ENCODE measurements at regions not wholly inside any gene's neighbourhood (a gene's known extent, or its start where the extent isn't known, plus 50 kb on each side); places are given as distances from the start of the nearest gene placed in this dataset.

DNA sequence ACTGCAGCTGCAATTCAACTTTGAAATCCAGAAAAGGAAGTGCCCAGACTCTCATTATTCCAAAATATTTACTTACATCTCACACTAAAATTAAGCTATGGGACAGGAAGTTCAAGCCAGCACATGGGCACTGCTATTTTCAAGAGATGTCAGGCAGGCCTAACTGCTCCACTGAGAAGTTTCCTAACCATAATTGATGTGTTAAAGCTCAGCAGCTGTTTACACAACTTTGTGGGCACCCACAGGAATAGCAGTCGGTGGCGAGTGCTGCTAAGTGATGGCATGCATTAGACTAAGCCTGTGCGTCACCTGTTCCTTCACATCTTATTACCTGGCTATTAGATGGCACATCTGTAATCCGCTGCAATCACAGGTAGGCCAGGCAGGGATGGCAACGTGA is 303.3 kb upstream of the DAB1 start:
- DNase-seq (ENCODE audit: low spot score) (no peak), ATAC-seq (ENCODE audit: insufficient number of reproducible peaks, low FRiP score, low read depth) (no peak)
- no peak for TF ChIP-seq CTCF (IDR thresholded peaks at IDR 0.05)
- Histone ChIP-seq H3K27me3 (replicated peaks; ENCODE audit: insufficient read depth) (no peaks in the 10 kb centered on the region), H3K27ac (no peak overlapping the region), H3K36me3 (no peaks in the 10 kb centered on the region), H3K4me1 (ENCODE audit: control insufficient read depth in 1 of 2, low read depth in 2 of 2) (no peaks in the 10 kb centered on the region), H3K4me3 (no peak overlapping the region), H3K9me3 (no peaks in the 10 kb centered on the region)

DNA sequence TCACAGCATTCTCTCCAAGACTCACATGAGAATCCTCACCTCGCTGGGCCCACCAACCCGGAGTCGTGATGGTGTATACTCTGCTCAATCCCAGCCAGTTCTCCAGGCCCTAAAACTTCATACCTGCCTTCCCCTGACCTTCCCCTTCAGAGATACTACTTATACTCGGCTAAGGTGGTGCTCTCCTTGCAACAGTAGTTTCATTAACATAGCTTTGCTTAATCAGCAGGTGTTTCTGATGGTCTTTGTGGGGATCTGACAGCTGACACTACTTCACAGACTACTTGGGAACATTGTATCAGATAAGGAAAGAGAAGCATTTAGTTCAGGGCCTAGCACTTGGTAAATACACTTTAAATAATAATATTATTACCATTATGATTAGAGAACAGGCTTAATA is 301.5 kb upstream of the DAB1 start:
- no peak for DNase-seq (ENCODE audit: low spot score)
- no peak for ATAC-seq (ENCODE audit: insufficient number of reproducible peaks, low FRiP score, low read depth)
- TF ChIP-seq CTCF (IDR thresholded peaks at IDR 0.05), result no peak
- no peak overlapping the region for H3K4me3 ChIP-seq
- no peak overlapping the region for H3K27ac ChIP-seq
- H3K27me3 ChIP-seq (replicated peaks; ENCODE audit: insufficient read depth), result no peaks in the 10 kb centered on the region
- H3K4me1 ChIP-seq (ENCODE audit: control insufficient read depth in 1 of 2, low read depth in 2 of 2), result no peaks in the 10 kb centered on the region
- H3K9me3 ChIP-seq, result no peaks in the 10 kb centered on the region
- H3K36me3 ChIP-seq, result no peaks in the 10 kb centered on the region

DNA sequence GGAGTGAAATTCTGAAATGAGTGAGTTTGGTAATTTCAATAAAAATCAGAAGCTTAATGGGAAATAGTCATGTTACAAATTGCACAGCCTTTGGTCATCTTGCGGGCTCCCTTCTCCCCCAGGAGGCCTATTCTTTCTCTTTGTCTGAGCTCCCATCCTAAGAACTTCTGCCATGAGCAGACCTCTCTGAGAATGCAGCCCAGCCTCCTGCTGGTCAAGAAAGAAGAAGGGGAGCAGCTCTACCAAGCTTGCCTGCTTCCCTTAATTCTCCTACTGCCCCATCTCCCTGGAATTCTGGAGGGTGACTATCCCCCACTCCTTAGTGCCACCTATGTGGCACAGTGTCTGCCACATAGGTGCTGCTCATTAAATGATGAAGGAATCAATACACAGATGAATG is 300.7 kb upstream of the DAB1 start:
- no peaks in the 10 kb centered on the region for H3K4me1 ChIP-seq (ENCODE audit: control insufficient read depth in 1 of 2, low read depth in 2 of 2)
- no peak overlapping the region for H3K4me3 ChIP-seq
- no peak for TF ChIP-seq CTCF (IDR thresholded peaks at IDR 0.05)
- DNase-seq (ENCODE audit: low spot score), result no peak
- H3K27ac ChIP-seq, result no peak overlapping the region
- no peak for ATAC-seq (ENCODE audit: insufficient number of reproducible peaks, low FRiP score, low read depth)
- H3K36me3 ChIP-seq, result no peaks in the 10 kb centered on the region
- H3K9me3 ChIP-seq, result no peaks in the 10 kb centered on the region
- H3K27me3 ChIP-seq (replicated peaks; ENCODE audit: insufficient read depth), result no peaks in the 10 kb centered on the region

DNA sequence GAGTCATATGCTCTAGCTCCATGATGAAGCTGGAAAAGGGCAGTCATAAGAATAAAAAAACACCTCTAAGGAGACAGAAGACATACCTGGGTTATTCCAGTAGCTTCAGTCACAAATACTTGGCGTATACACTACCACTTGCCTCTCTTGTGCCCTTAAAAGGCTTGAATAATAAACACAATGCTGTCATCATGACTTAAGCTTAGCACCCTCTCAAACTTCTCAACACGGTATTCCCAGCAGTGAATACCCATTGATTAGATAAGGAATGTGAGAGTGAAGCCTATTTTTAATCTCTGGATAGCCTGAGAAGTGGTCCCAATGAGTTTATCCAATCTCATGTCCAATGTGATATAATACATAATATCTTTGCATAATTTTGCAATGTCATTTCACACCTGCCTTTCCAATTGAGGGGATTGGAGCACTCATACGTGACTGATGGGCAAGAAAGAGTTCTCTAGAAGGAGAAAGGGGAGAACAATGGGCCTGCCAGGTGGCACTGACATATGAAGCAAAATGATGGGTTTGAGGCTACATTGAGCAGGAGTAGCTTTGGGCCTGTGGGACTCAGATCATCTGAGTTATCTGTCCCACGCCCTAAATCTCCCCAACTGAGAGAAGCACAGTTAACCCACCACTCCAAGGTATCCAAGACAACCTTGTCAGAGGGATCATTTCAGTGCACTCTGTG is 298.6 kb upstream of the DAB1 start:
- H3K9me3 ChIP-seq, result no peaks in the 10 kb centered on the region
- no peaks in the 10 kb centered on the region for H3K27me3 ChIP-seq (replicated peaks; ENCODE audit: insufficient read depth)
- DNase-seq (ENCODE audit: low spot score), result no peak
- H3K4me3 ChIP-seq, result no peak overlapping the region
- no peaks in the 10 kb centered on the region for H3K36me3 ChIP-seq
- no peak for ATAC-seq (ENCODE audit: insufficient number of reproducible peaks, low FRiP score, low read depth)
- TF ChIP-seq CTCF (IDR thresholded peaks at IDR 0.05), result no peak
- H3K4me1 ChIP-seq (ENCODE audit: control insufficient read depth in 1 of 2, low read depth in 2 of 2), result no peaks in the 10 kb centered on the region
- no peak overlapping the region for H3K27ac ChIP-seq

DNA sequence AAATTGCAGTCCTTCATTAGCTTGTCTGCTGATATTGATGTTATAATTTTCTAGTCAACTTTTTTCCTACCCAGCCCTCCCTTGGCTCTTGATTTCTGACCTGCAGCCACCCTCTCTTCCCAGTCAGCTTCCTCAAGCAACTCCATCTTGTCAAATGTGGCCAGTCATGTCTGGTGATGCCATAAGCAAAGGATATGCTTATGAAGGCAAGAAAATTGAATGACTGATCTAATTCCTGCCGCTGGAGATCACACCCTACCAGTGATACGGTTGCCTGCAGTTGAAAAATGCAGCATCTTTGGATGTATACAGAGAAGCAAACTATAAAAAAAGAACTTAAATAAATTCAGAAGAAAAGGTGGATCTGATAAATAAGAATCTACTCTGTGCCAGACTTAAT is 297.1 kb upstream of the DAB1 start:
- ATAC-seq (ENCODE audit: insufficient number of reproducible peaks, low FRiP score, low read depth) (no peak), DNase-seq (ENCODE audit: low spot score) (no peak)
- Histone ChIP-seq H3K36me3 (no peaks in the 10 kb centered on the region), H3K9me3 (no peaks in the 10 kb centered on the region), H3K4me3 (no peak overlapping the region), H3K27ac (no peak overlapping the region), H3K27me3 (replicated peaks; ENCODE audit: insufficient read depth) (no peaks in the 10 kb centered on the region), H3K4me1 (ENCODE audit: control insufficient read depth in 1 of 2, low read depth in 2 of 2) (no peaks in the 10 kb centered on the region)
- TF ChIP-seq CTCF (IDR thresholded peaks at IDR 0.05), result no peak

Measured in thoracic aorta (tissue), 2 donors.